ENCODE measurements at regions not wholly inside any gene's neighbourhood (a gene's known extent, or its start where the extent isn't known, plus 50 kb on each side); places are given as distances from the start of the nearest gene placed in this dataset.

DNA sequence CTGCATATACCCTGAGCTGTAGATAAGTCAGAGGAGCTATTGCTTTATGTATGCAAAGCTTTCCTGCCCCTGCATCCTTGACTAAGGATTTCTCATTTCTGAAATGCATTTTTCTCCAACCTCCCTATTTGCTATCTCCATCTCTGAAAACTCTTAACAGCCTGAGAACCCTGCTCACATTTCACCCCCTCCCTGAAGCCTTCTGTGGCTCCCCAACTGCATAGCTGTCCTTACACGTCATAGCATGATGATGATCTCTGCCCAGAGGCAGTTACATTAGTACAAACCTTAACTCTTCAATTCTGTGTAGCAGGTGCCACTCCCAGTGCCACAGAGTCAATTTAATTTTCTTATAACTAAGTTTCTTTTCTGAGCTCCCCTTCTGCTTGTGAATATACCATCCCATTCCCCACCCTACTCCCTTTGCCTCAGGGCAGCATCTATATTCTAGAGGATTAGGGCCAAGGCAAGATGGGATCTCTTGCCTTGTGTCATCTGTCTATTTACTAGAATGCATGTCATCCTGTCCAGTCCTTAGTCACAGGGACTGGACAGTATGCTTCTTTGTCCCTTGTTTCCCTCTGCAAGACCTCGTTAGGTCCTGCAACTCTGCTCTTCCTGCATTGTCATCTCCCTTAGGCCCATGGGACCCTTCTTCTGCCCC lies 149.7 kb upstream of the SPRY4 start:
- Histone ChIP-seq H4K5ac (ENCODE audit: low read length) (no peak overlapping the region), H3K4me1 (ENCODE audit: control insufficient read depth, low read depth, low read length) (peaks cover 8% of the 10 kb centered on the region), H4K8ac (ENCODE audit: low read depth, low read length) (no peak overlapping the region), H3K36me3 (ENCODE audit: control insufficient read depth, insufficient read depth, low read length) (no peaks in the 10 kb centered on the region), H2AK5ac (ENCODE audit: low read length) (peak overlapping the region; percentile 2), H2BK5ac (ENCODE audit: low read length) (peak overlapping the region; percentile 90), H3K79me1 (ENCODE audit: low read length) (no peaks in the 10 kb centered on the region), H3K18ac (ENCODE audit: low read length) (peak overlapping the region; percentile 35), H3K79me2 (ENCODE audit: control insufficient read depth, insufficient read depth, low read length) (no peaks in the 10 kb centered on the region), H3K56ac (ENCODE audit: low read length) (peak overlapping the region; percentile 63), H3K4ac (ENCODE audit: low read depth, low read length) (peak overlapping the region; percentile 76), H2BK15ac (replicated peaks; ENCODE audit: low read depth) (no peak overlapping the region), H3K4me2 (ENCODE audit: low read length) (no peak overlapping the region), H3K27me3 (ENCODE audit: insufficient read depth, low read length, poor library complexity) (no peaks in the 10 kb centered on the region), H3K23ac (ENCODE audit: low read length) (no peak overlapping the region), H2BK120ac (ENCODE audit: low read depth, low read length) (peak overlapping the region; percentile 86), H3K9ac (ENCODE audit: low read length) (peak overlapping the region; percentile 2), H3K4me3 (ENCODE audit: low read length) (no peak overlapping the region), H3K27ac (ENCODE audit: low read depth, low read length) (peak overlapping the region; percentile 50)
- no CpG with 5 or more reads among the region's 2 CpGs for WGBS (ENCODE audit: extremely low coverage, insufficient coverage, low lambda C conversion rate)
- DNase-seq, result peak; percentile 81

DNA sequence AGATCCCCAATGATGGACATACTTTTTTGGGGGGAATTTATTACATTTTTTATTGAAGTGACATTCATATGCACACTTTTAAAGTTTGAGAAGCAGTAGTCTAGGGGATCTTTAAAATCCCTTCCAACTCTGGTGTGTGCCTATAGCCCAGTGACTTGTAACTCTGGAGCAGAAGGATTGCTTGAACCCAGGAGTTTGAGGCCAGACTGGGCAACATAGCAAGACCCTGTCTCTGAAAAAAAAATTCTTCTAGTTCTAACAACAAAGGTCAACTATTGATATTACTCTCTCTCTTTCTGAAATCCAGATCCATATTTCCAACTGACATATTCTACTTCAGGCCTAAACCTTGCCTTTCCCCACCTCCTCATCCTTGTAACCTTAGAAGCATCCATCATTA lies 148.2 kb upstream of the SPRY4 start:
- Histone ChIP-seq H3K4me3 (ENCODE audit: low read length) (no peak overlapping the region), H3K9ac (ENCODE audit: low read length) (no peak overlapping the region), H3K27me3 (ENCODE audit: insufficient read depth, low read length, poor library complexity) (no peaks in the 10 kb centered on the region), H2BK5ac (ENCODE audit: low read length) (peak overlapping the region; percentile 61), H3K4me2 (ENCODE audit: low read length) (no peak overlapping the region), H3K79me1 (ENCODE audit: low read length) (no peaks in the 10 kb centered on the region), H2AK5ac (ENCODE audit: low read length) (peak overlapping the region; percentile 96), H3K4me1 (ENCODE audit: control insufficient read depth, low read depth, low read length) (peaks cover 8% of the 10 kb centered on the region), H4K5ac (ENCODE audit: low read length) (no peak overlapping the region), H2BK120ac (ENCODE audit: low read depth, low read length) (peak overlapping the region; percentile 69), H3K18ac (ENCODE audit: low read length) (peak overlapping the region; percentile 25), H3K23ac (ENCODE audit: low read length) (no peak overlapping the region), H3K4ac (ENCODE audit: low read depth, low read length) (peak overlapping the region; percentile 88), H3K56ac (ENCODE audit: low read length) (peak overlapping the region; percentile 62), H3K36me3 (ENCODE audit: control insufficient read depth, insufficient read depth, low read length) (no peaks in the 10 kb centered on the region), H3K27ac (ENCODE audit: low read depth, low read length) (no peak overlapping the region), H4K8ac (ENCODE audit: low read depth, low read length) (no peak overlapping the region), H3K79me2 (ENCODE audit: control insufficient read depth, insufficient read depth, low read length) (no peaks in the 10 kb centered on the region), H2BK15ac (replicated peaks; ENCODE audit: low read depth) (no peak overlapping the region)
- DNase-seq, result no peak

- peak; percentile 73 for DNase-seq
Measured at GRCh38 chr5:142472306-142472951, 147.6 kb upstream of the SPRY4 start.

DNA sequence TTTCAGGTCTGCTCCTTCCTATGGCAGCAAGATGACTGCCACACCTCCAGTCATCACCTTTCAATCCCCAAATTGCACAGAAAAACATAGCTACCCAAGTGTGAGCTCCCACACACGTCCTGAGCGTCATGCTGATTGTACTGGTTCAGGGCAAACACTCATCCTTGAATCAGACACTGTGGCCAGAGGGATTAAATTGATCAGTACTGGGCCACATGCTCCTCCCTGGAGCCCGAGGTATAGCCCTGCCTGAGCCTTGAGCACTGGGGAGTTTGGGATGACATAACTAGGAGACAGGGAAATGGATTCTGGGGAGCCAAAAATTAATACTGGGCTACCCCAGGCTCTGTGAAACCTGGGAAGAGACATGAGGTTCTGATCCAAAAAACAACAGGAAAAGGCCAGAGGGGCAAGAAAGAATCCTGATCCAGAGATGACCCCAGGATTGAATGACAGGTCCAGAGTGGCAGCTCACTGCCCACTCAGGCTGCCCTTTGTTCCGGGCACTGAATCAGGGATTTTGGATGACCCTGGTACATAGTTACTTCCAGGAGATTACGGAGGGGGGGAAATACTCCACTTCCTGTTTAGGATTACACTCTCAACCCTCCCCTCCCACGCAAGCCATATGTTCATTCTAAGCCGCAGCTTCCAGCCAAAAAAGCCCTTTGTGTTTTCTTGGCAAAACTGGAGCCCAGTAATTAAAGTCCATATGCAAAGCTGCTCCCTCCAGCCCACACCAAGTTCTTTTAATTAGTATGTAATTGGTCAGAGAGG lies 141.6 kb upstream of the SPRY4 start:
- no peak overlapping the region for H4K8ac ChIP-seq (ENCODE audit: low read depth, low read length)
- peak overlapping the region; percentile 3 for H2BK15ac ChIP-seq (replicated peaks; ENCODE audit: low read depth)
- H4K5ac ChIP-seq (ENCODE audit: low read length), result no peak overlapping the region
- no peak overlapping the region for H2BK5ac ChIP-seq (ENCODE audit: low read length)
- H3K4ac ChIP-seq (ENCODE audit: low read depth, low read length), result no peak overlapping the region
- peak overlapping the region; percentile 52 for H3K56ac ChIP-seq (ENCODE audit: low read length)
- H2BK120ac ChIP-seq (ENCODE audit: low read depth, low read length), result no peak overlapping the region
- H3K27ac ChIP-seq (ENCODE audit: low read depth, low read length), result no peak overlapping the region
- H3K79me1 ChIP-seq (ENCODE audit: low read length), result no peaks in the 10 kb centered on the region
- no peak overlapping the region for H3K4me3 ChIP-seq (ENCODE audit: low read length)
- no peak overlapping the region for H2AK5ac ChIP-seq (ENCODE audit: low read length)
- no peak overlapping the region for H3K9ac ChIP-seq (ENCODE audit: low read length)
- no peak overlapping the region for H3K4me2 ChIP-seq (ENCODE audit: low read length)
- H3K23ac ChIP-seq (ENCODE audit: low read length), result no peak overlapping the region
- H3K4me1 ChIP-seq (ENCODE audit: control insufficient read depth, low read depth, low read length), result no peaks in the 10 kb centered on the region
- no peaks in the 10 kb centered on the region for H3K79me2 ChIP-seq (ENCODE audit: control insufficient read depth, insufficient read depth, low read length)
- no peak for DNase-seq
- peak overlapping the region; percentile 9 for H3K18ac ChIP-seq (ENCODE audit: low read length)
- H3K27me3 ChIP-seq (ENCODE audit: insufficient read depth, low read length, poor library complexity), result no peaks in the 10 kb centered on the region
- H3K36me3 ChIP-seq (ENCODE audit: control insufficient read depth, insufficient read depth, low read length), result no peaks in the 10 kb centered on the region
- no CpG with 5 or more reads among the region's 7 CpGs for WGBS (ENCODE audit: extremely low coverage, insufficient coverage, low lambda C conversion rate)

More at GRCh38 chr5:142472306-142472951, 147.6 kb upstream of the SPRY4 start:
- no peak overlapping the region for H2AK5ac ChIP-seq (ENCODE audit: low read length)
- H3K56ac ChIP-seq (ENCODE audit: low read length), result no peak overlapping the region
- H3K27me3 ChIP-seq (ENCODE audit: insufficient read depth, low read length, poor library complexity), result no peaks in the 10 kb centered on the region
- peaks cover 8% of the 10 kb centered on the region for H3K4me1 ChIP-seq (ENCODE audit: control insufficient read depth, low read depth, low read length)
- H3K18ac ChIP-seq (ENCODE audit: low read length), result peak overlapping the region; percentile 61
- no peaks in the 10 kb centered on the region for H3K79me1 ChIP-seq (ENCODE audit: low read length)
- no peak overlapping the region for H4K5ac ChIP-seq (ENCODE audit: low read length)
- no peak overlapping the region for H3K4ac ChIP-seq (ENCODE audit: low read depth, low read length)
- peak overlapping the region; percentile 10 for H2BK15ac ChIP-seq (replicated peaks; ENCODE audit: low read depth)
- no peak overlapping the region for H3K4me3 ChIP-seq (ENCODE audit: low read length)
- no peak overlapping the region for H3K23ac ChIP-seq (ENCODE audit: low read length)
- H2BK120ac ChIP-seq (ENCODE audit: low read depth, low read length), result no peak overlapping the region
- no peaks in the 10 kb centered on the region for H3K36me3 ChIP-seq (ENCODE audit: control insufficient read depth, insufficient read depth, low read length)
- H3K9ac ChIP-seq (ENCODE audit: low read length), result no peak overlapping the region
- peak overlapping the region; percentile 52 for H2BK5ac ChIP-seq (ENCODE audit: low read length)
- no peak overlapping the region for H4K8ac ChIP-seq (ENCODE audit: low read depth, low read length)
- H3K4me2 ChIP-seq (ENCODE audit: low read length), result no peak overlapping the region
- WGBS (ENCODE audit: extremely low coverage, insufficient coverage, low lambda C conversion rate), result 100% methylated on average over 1 of the region's 7 CpGs
- H3K27ac ChIP-seq (ENCODE audit: low read depth, low read length), result no peak overlapping the region
- H3K79me2 ChIP-seq (ENCODE audit: control insufficient read depth, insufficient read depth, low read length), result no peaks in the 10 kb centered on the region

DNA sequence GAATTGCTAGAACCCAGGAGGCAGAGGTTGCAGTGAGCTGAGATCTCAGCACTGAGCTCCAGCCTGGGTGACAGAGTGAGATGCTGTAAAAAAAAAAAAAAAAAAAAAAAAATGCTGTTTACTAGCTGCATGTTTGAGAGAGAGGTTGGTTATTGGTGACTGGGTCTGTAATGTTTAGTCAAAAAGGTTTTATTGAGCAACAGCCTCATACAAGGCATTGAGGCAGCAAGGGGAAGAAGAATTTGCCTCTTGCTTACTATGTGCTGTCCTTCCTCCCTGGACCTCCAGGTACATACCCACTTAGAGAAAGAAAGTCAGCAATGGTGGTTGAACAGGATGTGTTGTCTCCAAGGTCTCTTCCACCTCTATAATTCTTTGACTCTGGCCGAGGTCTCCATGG lies 140.7 kb upstream of the SPRY4 start:
- no peak overlapping the region for H3K4ac ChIP-seq (ENCODE audit: low read depth, low read length)

More for the DNA sequence above, 140.7 kb upstream of the SPRY4 start:
- H3K36me3 ChIP-seq (ENCODE audit: control insufficient read depth, insufficient read depth, low read length), result no peaks in the 10 kb centered on the region
- no peaks in the 10 kb centered on the region for H3K79me1 ChIP-seq (ENCODE audit: low read length)
- no peaks in the 10 kb centered on the region for H3K4me1 ChIP-seq (ENCODE audit: control insufficient read depth, low read depth, low read length)
- H3K56ac ChIP-seq (ENCODE audit: low read length), result no peak overlapping the region
- H2BK15ac ChIP-seq (replicated peaks; ENCODE audit: low read depth), result no peak overlapping the region
- no peak overlapping the region for H4K5ac ChIP-seq (ENCODE audit: low read length)
- H3K23ac ChIP-seq (ENCODE audit: low read length), result no peak overlapping the region
- H2AK5ac ChIP-seq (ENCODE audit: low read length), result no peak overlapping the region
- no peak overlapping the region for H3K4me3 ChIP-seq (ENCODE audit: low read length)
- no peak overlapping the region for H2BK5ac ChIP-seq (ENCODE audit: low read length)
- no peak overlapping the region for H3K18ac ChIP-seq (ENCODE audit: low read length)
- H3K27ac ChIP-seq (ENCODE audit: low read depth, low read length), result no peak overlapping the region
- H4K8ac ChIP-seq (ENCODE audit: low read depth, low read length), result no peak overlapping the region
- no peaks in the 10 kb centered on the region for H3K79me2 ChIP-seq (ENCODE audit: control insufficient read depth, insufficient read depth, low read length)
- H3K27me3 ChIP-seq (ENCODE audit: insufficient read depth, low read length, poor library complexity), result no peaks in the 10 kb centered on the region
- DNase-seq, result no peak
- H3K4me2 ChIP-seq (ENCODE audit: low read length), result no peak overlapping the region
- WGBS (ENCODE audit: extremely low coverage, insufficient coverage, low lambda C conversion rate), result no CpG with 5 or more reads among the region's 1 CpG
- H3K9ac ChIP-seq (ENCODE audit: low read length), result no peak overlapping the region
- no peak overlapping the region for H2BK120ac ChIP-seq (ENCODE audit: low read depth, low read length)

All from mesendoderm (in vitro differentiated cells).